GM23248 (cell line): ENCODE measurements at regions not wholly inside any gene's neighbourhood (a gene's known extent, or its start where the extent isn't known, plus 50 kb on each side); places are given as distances from the start of the nearest gene placed in this dataset.

Source experiments
- EZH2 ChIP-seq: fragments of 200-600 bp; sonication (generic); IDR thresholded peaks from 2 replicates; pipeline ENCODE4 v1.6.1; 2018; ENCODE audit warnings: antibody characterized with exemption, mild to moderate bottlenecking; ENCODE audit not compliant: insufficient read depth, poor library complexity, severe bottlenecking
- EZH2phosphoT487 ChIP-seq: fragments of 200-600 bp; sonication (generic); IDR thresholded peaks from 2 replicates; pipeline ENCODE4 v1.6.1; 2018; ENCODE audit warnings: antibody characterized with exemption, moderate library complexity, mild to moderate bottlenecking, low read depth; ENCODE audit not compliant: insufficient read depth

- TF ChIP-seq EZH2phosphoT487 (no peak), EZH2 (no peak)
Measured at GRCh38 chr5:84862132-84862531, 477.5 kb upstream of the EDIL3 start.
